GM21737 (cell line): ENCODE measurements at regions not wholly inside any gene's neighbourhood (a gene's known extent, or its start where the extent isn't known, plus 50 kb on each side); places are given as distances from the start of the nearest gene placed in this dataset.

ENCODE experiments used
- ATAC-seq: cut with Tn5 transposase; IDR thresholded peaks from one replicate; pipeline ENCODE4 v1.9.1; 2021; ENCODE audit warnings: mild to moderate bottlenecking, moderate library complexity; ENCODE audit not compliant: unreplicated experiment

DNA sequence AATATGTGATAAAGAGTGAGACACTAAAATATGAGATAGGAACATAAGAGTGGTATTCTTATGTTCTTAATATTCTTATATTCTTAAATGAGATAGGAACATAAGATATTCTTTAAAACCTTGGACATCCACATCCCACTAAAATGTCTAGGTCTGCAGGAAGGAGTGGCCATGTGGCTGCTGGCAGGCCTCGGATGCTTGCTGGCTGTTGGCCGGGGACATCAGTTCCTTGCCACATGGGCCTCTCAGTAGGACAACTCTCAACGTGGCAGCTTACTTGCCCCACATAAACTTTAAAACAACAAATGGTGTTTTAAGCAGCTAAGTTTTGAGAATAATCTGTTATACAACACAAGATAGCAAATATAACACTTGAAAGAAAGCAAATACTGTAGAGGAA lies 240.1 kb downstream of the CASP12 start:
- ATAC-seq: no peak

DNA sequence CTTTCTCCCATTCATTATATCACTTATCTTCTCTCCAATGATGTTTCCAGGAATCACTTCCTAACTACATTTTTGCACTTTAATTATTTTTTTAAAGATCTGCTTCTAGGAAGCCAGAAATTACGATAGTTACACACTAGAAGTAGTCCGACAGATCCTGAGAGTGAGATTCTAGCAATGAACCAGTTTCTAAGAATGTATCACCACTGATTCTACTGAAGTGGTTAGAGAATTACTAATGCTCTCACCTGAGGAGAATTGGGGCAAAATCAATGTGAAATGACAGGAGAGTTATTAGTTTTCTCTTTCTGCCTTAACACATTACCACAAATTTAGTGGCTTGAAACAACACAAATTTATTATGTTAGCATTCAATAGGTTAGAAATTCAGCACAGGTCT lies 241.2 kb downstream of the CASP12 start:
- no peak for ATAC-seq

DNA sequence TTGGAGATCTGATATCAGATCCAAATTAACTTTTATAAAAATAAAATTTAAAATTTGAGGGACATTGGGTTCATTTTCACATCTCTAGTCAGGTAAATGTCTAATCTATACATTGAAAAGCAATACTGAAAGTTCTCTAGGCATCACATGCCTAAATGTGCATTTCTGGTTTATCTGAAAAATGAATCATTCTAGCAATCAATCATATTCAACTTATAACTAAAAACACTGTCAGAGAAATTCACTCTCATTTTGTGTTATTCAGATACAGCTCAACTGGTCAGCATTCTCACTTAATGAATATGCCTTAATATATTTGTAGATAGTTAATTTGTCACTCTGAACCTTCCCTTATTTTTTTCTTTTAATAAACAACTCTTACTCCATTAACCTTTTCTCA lies 243.2 kb downstream of the CASP12 start:
- no peak for ATAC-seq

DNA sequence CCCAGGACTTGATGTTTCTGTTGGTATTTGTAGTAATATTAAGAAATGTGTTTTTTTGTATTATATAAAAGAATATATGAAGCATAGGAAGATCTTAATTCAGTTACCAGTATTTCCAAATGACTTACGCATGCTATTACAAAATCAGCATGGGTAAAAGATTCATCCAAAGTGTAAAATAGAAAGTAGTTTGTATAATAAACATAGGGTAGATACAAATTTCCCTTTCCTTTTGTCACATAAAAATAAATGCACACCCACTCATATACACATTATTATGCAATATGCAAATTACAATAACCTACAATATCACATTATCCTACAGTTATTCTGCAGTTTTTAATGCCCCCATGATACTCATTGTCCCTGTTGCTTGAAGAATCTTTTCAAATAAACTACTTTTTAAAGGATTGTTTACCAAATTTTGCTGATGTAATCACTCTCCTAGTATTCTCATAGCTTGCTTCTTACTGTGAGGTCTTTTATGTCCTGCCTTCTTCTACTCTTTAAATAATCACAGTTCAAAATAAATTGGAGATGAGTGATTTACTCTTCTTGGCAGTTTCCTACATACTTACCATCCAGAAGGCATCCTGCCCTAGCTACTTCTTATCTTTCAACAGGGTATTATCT lies 244.0 kb downstream of the CASP12 start:
- ATAC-seq: no peak

DNA sequence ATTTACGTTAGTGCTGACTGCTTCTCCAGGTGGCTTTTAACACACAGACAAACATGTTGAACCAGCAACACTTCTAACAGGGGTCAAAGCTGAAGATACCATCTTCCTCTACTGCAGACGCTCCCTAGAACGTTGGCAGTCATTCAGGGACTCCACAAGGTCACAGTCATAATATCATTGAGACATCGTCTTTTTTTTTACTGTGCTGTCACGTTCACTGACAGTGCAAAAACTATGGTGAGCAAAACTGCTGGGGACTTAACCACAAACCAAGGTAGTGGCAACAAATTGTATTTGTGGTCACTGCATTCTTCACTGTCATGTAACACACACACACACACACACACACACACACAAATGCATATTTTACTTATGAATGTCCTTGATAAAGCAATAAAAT lies 244.9 kb downstream of the CASP12 start:
- ATAC-seq: no peak

DNA sequence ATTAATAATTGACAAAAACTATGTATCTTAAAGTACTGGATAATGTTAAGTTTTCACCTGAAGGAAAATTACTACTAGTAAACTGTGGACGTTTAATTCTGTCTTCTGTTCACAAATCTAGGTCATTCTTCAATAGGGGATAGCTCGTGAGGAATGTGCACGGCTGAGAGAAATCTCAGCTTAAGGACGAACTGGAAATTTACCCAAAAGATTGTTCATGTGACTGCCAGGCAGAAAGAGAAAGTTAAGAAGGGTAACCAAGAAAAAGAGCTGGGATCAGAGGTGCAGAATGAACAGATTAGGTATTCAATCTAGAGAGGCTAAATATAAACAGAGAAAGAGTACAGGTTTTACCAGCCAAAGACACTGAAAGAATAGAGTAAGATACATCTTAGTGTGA lies 245.3 kb downstream of the CASP12 start:
- ATAC-seq: no peak

DNA sequence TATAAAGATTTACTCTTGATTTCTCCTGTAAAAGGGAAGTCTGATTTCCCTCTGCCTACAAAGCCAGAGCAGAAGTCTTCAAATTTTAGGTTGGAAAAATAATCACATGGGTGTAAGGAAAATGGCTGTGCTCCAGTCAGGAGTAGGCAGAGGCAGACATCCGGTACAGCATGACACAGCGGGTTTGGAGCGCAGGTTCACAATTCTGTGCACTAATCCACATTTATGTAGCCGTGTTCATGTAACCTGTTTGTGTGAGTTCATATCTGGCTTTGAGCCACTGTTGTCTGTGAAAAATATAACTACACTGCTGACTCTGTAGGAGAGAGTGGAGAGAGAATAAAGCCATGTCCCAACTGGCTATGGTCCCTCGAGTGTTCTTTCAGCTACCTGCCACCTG lies 248.0 kb downstream of the CASP12 start:
- ATAC-seq: no peak

DNA sequence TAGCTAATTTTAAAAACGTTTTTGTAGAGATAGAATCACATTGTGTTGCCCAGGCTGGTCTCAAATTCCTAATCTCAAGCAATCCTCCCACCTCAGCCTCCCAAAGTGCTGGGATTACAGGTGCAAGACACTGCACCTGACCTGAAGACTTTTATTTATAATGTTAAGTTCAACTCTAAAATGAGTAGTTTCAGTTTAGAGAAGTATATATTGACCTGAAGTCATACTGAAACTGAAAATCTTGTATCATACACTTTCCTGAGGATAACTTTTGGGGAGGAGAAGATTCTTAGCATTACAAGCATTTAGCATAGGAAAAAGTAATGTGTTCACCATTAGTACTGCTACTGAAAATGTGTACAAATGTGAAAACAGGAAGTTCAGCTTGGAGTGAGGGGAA lies 249.3 kb downstream of the CASP12 start:
- no peak for ATAC-seq

DNA sequence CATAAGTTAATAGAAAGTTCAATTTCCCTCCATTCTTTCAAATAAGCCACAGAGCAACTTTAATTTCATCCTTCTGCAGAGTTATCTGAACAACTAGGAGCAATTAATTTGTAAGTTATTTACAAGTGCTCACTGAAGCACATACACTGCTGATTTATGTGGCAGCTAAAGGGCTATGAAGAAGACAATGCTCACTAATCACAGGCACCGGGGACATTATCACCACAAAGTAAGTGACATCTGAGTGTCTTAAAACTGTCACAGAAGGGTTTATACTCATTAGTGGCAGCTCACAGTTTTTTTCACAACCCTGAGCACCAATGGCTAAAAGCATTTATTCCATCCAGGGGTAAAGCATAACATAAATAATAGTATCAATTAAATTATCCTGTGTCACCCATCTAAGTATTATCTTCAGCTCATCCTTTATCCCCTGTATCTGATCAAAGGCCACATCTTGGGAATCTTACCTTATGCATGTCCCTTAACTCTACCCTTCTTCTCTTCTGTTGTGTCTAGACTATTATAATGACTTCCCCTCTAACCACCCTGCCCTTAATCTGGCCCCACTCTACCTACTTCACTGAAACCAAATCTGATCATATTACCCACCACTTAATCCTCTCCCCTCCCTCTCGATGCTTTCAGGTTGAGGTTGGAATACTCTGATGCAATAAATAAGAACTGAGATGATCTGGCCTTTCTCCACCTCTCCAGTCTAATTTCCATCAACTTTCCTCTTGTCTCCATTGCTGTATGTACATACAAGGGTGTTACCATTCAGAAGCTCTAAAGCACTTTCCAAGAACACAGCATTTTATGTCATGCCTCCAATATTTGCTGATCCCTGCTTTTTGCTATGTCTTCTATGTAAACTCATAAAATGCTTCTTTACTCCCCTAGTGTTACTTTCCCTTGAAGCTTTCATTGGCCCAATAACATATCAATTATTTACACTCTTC lies 252.7 kb downstream of the CASP12 start:
- ATAC-seq: no peak

DNA sequence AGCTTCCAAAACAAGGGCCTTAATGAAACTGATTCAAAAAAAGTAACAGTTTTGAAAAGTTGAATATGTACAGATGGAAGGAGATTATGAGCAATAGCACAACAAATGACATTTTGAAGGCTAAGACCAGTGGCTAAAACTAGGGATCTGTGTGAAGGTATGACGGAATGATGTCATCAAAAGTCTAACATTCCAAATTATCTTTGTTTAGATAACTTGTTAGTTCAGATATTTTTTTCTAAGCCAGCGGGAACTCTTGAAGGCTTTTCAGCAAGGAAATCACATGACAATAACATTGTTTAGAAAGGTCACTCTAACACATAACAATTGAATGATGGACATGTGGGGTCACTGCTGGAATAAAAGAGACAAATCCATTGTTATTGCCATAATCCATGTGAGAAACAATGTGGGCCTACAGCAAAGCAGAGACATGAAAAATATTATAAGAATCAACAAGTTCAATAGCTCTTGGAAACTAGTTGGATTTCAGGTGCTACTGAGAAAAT lies 260.5 kb downstream of the CASP12 start:
- no peak for ATAC-seq

DNA sequence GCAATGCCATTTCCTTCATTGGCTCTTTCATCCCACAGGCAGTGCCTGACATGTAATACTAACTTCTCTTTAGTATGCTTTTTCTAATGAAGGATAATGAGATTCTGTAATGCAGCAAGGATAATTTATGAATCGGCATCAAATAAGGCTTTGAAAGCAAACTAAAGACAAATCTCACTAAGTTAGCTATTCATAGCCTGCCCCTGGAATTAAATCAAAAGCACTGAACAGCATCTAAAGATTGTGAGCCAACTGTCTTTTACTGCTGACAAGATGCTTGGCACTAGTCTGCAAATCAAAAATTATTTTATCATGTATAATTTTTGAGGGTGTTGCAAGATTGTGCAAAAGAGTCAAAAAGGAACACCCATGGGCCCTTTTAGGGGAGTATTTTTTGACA lies 265.0 kb downstream of the CASP12 start:
- ATAC-seq: no peak

DNA sequence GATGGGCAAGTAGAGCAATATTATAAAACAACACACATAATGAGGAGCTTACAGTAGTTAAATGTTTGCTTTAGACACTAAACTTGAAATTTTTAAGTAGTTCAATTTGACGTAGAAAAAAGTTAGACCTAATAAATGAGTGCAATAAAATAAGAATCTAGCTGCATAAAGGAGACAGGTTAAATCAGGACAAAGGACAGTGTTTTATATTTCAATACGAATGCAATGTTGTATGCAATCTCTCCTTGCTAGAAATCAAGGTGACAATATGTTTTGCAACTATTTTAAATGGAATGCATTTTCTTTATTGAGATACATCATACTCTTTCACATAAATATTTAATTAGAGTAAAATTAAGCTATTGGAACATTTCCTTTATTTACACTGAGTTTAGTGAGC lies 267.9 kb downstream of the CASP12 start:
- ATAC-seq: no peak

DNA sequence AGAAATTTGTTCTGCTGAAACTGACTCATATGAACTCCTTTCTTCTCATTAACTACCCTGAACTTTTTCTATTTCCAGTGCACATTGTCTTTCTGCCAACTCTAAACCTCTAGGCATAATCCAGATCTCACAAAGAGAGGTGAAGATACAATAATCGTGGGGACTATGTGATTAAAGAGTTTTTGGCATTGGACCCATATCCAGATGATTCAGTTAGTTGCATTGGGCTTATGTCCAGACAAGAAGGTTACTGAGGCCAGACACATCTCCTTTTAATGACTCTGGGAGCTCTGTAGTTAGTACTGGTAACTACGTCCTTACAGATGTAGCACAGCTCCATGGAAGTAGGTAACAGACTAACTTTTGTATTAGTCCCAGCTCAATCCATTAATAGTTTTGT lies 273.0 kb downstream of the CASP12 start:
- no peak for ATAC-seq

DNA sequence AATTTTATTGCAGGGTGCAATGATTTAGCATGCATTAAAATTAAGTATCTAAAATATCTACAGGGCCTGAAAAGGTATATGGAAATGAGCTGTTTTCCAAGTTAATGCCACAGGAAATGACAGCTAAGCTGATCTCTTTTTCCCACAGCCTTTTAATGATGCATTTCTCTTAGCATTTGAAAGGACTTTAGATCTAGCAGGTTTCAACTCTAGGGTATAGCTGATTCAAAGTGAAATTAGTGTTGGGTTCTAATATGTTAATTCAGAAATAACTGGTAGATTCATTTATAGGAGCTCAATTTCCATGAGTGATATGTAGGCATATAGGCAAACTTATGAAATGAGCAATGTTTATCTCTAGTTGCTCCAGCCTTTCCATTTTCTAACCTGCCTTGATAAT lies 274.2 kb downstream of the CASP12 start:
- no peak for ATAC-seq

DNA sequence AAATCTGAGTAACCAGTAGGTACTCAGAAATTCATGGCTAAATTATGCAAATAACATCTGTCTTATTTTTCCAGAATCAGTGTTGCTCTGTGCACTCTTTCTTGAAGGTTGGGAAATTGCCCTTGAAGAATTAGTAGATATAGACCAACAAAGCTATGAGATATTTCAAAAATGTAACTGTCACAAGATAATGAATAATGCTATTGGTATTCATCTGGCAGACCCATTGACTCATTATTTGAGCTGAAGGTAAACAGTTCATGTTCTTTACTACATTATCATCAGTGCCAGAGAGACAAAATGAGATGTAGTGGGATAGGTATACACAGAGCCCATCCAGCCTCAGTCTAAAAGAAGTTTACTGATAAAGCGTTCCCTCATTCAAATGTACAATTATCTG lies 274.7 kb downstream of the CASP12 start:
- no peak for ATAC-seq

DNA sequence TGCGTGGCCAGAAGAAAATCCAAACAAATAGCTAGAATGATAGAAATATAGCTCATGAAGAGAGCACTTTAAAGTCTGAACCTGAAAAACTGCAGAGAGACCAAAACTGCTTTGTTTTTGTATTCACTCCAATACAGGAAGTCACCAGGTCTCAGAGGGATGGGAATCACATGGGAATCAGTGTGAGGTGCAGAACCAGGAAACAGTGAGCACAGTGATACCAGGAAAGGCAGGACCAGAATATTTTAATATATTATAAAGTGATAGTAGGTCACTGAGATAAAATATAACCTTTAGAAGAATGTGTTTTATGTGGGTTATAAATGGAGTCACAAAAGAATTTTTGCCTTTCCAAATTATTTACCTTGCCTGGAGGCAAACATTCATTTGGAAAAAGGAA lies 277.3 kb downstream of the CASP12 start:
- no peak for ATAC-seq

DNA sequence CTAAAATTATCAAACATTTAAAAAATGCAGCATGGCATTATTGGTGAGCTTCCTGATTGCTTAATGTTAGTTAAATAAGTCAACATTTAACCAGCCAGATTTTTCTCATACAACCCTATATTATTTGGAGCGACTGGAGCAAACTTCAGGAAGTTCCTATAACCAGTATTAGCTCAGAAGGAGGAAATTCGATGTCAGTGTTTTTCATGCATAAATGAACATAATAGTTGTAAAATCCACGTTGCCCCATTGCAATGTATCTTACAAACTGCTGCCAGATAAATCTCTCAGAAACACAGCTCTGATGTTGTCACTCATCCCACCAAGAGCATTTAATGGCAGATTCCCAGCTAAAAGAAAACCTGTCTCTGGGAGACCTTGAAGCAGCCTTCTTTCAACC lies 278.5 kb downstream of the CASP12 start:
- no peak for ATAC-seq

DNA sequence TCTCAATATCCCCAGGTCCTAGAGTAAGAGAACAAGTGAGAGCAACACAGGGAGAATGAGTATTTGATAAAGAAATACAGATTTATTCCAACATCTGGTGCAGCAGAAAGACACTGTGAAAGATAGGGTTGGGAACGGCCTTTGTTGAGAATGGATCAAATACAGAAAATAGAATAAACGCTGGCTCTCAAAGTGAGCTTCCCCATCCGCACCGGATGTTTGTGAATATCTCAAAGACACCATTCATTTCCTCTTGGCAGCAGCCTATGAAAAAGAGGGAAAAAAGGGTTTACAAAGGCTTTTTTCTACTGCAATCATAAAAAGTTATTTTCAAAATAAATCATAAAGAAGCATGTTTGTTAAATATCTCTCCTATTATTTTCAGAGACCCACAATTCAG lies 279.3 kb downstream of the CASP12 start:
- ATAC-seq: no peak

DNA sequence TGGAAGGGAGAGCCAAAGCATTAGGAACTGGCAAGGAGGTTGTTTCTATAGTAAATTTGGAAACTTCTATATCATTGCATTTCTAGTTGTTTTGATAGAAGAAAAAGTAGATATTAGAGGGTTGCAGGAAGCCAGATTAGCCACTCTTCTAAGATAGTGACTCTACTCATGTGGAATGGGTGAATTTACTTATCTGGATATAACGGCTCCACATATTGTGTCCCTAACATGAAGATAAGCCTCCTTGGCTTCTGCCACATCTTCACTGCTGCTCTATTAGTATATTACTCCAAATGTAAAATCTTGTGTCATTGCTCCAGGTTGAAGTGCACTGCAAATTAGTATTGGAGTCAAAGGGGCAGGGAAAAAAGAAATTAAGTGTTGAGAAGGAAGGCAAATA lies 283.3 kb downstream of the CASP12 start:
- ATAC-seq: no peak

DNA sequence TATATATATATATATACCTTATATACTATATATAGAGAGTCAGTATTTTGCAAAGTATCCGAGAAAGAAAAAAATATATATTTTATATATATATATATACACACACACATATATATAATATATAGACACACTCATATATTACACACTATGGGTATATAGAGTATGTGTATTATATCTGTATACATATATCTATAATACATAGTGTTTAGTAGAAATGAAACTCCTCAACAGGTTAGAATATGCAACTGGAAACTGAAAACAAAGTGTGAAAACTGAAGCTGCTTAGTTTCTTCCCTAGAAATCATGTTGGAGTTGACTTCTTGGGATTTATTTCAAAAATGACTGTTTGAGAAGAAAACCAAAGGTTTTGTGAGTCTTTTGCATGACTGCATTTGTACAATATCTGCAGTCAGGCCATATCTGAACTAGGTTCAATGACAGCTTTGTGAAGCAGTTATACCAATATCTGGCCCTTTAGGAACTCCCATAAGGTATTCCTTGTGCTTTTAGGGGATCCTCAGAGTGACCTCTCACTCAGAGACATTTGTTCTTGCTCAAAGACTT lies 284.1 kb downstream of the CASP12 start:
- no peak for ATAC-seq

DNA sequence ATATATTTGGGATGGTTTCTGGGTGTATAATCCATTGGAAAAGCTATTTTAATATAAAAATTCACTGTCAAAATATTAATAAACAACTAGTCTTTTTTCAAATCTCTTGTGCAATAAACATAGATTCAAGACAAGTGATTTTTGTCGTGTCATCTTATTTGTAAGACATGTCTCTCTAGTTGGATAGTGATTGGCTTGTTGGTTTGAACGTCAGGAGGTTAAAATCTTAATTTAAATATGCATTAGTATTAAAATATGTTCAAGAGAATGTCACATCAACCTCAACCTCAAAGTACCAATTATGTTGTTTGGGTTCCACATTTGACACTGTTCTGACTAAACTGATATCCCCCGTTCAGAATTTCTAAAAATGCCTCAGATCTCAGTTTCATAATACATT lies 287.6 kb downstream of the CASP12 start:
- no peak for ATAC-seq
